Activated CD8-positive, alpha-beta memory T cell treated with anti-CD3 and anti-CD28 coated beads for 4 hours (primary cell): ENCODE measurements at regions not wholly inside any gene's neighbourhood (a gene's known extent, or its start where the extent isn't known, plus 50 kb on each side); places are given as distances from the start of the nearest gene placed in this dataset.

Experiments
- DNase-seq, 2 donors: peaks; one replicate each; pipeline ENCODE4 v3.0.0-alpha.2; 2020; ENCODE audit warnings: low read depth in 2 of 2

DNA sequence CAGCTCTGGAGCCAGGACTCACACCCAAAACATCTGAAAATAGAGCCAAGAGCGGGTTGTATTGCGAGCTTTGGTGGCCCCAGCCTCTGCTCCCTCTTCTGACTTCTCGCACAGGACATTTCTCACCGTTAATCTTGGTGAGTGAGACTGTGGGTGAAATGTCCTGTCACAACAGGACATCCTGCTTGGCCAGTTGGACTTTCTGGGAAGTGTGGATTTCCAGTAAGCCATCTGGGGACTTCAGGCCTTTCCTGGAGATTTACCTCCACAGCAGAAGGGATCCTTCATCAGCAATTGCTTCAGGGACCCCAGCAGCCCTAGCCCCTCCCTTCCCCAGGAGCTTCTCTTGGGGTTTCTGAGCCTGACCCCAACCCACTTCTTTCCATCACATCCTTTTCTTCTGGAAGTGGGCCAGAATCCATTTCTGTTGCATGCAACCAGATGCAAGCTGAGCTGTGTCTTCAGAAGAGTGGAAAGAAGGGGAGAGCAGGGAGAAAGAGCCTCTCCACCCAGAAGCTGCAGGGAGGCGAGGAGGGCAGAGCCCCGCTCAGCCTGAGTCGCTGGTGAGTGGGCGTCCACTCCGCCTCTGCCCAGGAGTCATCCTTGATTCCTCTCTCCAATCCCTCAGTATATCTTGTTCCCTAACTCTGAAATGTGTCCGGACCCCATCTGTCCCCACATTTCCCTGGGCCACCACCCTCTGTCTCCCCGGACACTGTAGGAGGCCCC, 50.3 kb upstream of the GADD45G start:
- DNase-seq, result no peak

DNA sequence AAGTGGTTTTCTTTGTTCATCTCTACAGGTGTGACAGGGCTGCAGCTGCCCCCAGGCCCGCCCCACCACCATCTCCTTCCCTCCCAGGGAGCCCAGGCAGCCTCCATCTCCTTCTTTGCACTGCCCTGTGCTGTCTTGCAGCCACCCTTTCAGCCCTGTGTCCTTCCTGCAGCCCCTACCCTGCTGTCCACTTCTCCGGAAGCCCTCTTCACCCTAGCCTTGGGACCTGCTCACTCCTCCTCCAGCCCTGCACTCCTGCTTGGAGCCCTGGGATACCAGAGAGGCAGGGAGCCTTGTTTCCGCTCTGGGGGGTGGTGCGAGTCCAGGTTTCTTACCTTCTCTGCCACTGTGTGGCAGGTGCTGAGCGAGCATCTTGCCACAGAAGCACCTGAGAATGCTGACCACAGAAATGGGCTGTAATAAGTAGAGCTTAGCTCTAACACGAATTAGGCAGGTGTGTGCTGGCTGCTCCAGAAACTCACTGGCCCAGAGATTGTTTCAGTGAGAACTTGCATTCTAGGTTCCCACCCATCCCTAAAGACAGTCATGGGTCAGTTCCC, 51.3 kb upstream of the GADD45G start:
- no peak for DNase-seq

DNA sequence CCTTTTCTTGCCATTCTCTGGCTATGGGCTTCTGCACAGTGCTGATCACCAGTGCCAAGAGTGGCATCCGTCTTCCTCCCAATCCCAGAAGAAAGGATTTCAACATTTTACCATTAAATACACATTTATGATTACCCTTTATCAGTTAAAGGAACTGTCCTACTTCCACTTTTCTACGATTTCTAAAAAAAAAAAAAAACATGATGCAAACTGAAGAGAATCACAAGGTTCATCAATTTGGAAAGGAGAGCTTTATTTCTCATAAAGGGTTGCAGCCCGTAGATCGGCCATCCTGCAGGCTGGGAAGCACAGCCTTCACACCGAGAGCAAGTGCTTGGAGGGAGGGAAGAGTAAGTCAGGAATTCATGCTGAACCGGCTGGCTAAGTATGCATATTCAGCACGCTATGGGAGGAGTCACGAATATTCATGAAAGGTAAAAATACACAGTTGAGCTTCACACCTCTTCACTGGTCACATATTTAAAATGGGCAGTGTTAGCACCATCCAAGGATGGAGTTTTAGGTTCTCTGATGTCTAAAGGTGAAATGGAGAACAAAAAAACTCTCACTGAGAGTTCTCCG, 52.5 kb upstream of the SEMA4D start:
- DNase-seq, result no peak

DNA sequence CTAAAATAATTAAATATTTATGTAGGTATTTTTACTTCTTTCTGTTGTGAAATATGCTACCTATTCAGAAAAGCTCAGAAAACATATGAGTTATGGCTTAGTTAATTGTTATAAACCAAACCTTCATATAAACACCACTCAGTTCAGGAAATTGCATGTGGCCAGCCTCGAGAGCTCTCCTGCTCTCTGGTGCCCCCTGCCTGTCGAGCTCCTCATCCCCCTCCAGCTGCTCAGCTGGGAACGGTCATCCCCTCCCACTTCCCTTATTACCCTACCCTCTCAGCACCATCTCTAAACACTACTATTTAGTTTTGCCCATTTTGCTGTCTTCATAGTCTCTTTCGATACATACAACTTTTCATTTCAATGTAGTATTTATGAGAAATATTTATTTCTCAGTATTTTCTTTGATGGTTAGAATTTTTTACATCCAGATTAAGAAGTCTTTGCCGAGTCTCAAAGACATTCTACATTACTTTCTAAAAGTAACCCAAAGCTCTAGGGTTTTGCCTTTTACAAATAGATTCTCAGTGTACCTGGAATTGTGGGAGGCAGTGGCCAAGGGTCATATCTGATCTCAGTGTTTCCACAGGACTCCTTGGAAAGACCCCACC, 51.2 kb upstream of the SEMA4D start:
- peak; percentile 70 to 74 for DNase-seq

DNA sequence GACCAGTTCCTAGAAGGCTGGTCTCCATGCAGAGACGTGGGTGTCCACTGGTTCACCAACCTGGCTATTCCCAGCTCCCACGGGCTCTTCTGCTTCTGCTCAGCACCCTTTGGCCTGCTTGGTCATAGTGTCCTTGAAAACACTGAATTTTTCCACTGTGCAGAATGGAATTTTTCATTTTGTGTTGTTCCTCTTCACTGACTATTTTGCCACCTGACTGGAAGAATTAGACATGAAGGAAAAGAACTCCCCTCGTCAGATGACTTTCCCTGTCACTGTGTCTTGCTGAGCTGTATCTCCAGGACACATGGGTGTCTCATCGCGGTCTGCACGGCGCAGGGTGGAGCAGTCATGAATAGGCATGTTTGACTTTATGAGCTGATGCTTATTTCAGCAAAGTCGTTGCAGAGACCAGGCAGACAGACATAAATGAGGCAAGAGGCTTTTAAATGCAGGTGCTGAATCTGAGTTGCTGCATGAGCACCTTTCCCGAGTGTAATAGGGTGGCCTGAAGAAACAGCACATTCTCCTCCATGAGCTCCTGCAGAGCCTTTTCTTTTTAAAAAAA, 50.2 kb upstream of the SEMA4D start:
- DNase-seq, result no peak
